Activated naive CD8-positive, alpha-beta T cell treated with anti-CD3 and anti-CD28 coated beads, Interleukin-2, amount 50 U/mL, for 16 hours (primary cell): ENCODE measurements at regions not wholly inside any gene's neighbourhood (a gene's known extent, or its start where the extent isn't known, plus 50 kb on each side); places are given as distances from the start of the nearest gene placed in this dataset.
A peak's percentile ranks its signal among the peaks of the same experiment; 100 is the strongest.

Source experiments
- DNase-seq: peaks from one replicate; pipeline ENCODE4 v3.0.0-alpha.2; 2020; ENCODE audit warnings: low read depth, low spot score

DNA sequence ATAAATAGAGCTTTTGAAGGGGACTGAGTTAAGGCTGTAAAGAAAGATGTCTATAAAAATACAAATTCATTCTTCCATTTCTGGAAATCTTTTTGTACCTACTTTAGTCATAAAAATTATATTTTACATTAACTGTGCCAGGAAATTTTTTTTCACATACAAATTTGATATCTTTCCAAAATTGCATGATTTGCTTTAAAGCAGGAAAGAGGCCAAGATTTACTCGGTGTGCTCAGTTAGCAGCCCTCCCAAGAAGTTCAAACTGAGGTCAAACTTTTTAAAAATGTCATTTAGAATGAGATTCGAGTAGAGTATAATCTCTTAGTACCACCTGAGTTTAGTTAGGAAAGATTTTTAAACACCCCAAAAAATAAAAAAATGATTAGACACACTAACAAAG, 173.2 kb upstream of the GRIP1 start:
- DNase-seq, result no peak

DNA sequence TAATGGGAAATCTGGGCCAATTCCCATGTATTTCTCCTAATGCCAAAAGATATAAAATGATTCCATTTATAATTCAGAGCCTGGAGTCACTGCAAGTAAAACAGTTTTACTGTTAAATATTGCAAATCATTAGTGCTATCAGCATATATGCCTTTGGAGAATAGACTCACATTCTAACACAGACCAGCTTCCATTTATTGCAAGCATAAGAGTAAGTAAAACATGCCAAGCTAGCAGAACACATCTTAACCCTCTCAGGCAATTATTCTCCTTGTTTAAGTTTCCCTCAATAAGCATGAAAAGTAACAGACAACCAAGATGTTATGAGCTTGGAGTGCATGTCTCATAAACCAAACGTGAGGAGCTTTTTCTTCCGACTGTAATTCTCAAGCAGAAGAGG, 173.9 kb upstream of the GRIP1 start:
- no peak for DNase-seq

GRCh38 chr12:66859751-66860440, 181.0 kb upstream of the GRIP1 start:
- no peak for DNase-seq

GRCh38 chr12:66860752-66861750, 182.2 kb upstream of the GRIP1 start:
- DNase-seq, result peak; percentile 38

GRCh38 chr12:66862356-66862985, 183.6 kb upstream of the GRIP1 start:
- DNase-seq, result no peak

DNA sequence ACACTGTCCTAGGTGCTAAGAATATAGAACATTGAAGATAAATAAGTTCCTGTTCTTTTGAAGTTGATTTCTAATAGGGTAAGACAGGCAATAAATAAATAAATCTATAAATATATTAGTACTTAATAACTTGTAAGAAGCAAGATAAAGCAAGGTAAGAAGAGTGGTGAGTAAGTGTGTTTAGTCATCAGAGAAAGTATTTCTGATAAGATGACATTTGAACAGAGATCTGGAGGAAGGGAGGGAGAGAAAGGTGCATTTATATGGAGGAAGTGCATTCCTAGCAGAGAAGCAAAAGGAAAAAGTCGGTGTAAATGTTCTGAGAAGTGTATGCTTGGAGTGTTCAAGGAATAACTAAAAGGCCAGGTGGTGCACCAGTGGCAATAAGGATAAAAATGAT, 184.4 kb upstream of the GRIP1 start:
- no peak for DNase-seq

DNA sequence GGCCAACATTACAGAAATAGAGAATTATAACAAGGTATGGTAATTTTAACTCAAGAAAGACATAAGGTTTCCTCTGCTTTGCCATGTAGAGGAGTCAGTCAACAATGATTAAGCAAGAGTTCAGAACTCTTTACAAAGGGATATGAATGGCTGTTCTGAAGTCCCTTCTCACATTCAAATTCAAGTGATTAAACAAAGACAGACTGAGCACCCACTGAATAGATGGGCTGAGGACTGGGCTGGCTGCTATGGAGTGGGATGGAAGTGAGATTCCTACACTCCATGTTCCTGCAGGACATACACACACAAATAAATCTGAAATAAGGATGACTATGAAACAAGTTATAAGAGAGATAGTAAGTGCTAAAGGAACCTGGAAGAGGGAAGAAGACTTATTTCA, 199.0 kb upstream of the GRIP1 start:
- DNase-seq, result no peak

DNA sequence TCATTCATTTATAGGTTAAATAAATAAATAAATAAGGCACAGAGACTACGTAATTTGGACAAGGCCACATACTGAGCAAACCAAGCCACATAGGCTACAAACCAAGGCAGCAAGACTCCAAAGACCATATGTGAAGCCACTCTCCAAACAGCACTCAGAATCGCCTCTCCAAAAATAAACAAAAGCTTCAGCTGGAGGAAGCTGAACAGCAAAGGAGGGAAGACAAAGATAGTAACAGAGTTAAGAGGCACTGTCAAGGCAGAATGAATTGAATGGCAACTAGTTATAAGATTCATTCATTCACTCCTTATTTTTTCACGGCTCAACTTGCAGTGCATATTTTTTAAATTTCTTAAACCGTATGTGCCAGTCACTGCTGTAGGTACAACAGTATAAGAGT, 200.5 kb upstream of the GRIP1 start:
- DNase-seq, result no peak

GRCh38 chr12:66881386-66881785, 202.5 kb upstream of the GRIP1 start:
- DNase-seq, result no peak

DNA sequence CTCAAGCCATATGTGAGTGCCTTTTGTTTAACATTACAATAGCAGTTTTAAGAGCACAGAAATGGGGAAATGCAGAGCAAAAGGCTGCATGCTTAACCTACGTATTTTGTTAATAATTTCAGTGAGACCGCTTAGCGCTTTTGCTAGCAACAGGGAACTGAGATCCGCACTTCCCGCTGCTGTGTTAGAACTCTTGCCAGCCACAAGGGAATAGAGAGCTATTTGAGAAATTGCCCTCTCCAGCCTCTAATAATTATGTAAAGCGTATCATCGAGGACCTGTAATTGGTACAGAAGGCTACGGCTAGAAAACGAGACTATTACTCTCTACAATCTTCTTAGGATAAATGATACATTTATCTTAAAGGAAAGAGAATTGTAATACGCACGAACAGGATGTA, 205.2 kb upstream of the GRIP1 start:
- DNase-seq, result no peak

DNA sequence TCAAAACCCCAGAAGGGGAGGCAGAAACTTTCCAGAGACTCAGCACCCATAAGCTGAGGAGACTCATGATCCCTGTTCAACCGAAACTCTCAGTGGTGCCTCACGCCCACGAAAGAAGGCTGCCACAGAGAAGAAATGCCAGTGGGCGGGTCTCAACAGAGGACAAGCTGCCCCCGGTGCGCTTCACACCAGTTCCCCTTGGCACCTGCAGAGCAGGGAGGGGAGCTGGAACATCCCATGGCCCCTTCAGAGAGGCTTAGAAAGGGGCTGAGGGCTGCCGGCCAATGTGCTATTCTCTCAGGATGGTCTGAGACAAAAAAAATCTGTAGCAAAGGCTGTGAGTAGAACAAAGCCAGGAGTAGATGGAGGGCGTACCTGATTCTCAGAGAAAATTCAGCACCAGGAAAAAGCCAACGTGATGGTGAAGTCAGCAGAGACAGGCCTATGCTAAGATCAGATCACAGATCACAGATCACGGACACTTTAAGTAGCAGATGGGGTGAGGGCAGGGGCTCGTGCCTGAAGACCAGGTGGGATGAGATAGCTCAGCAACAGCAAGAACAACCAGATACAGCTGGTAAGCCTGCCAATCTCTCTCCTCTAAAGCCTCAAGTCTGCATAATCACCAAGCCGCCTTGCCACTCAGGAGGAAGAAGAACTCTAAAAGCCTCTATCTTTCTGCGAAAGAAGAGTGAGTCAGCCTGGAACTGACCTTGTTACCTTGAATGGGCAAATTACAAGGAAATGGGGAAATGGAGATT, 206.4 kb upstream of the GRIP1 start:
- no peak for DNase-seq

DNA sequence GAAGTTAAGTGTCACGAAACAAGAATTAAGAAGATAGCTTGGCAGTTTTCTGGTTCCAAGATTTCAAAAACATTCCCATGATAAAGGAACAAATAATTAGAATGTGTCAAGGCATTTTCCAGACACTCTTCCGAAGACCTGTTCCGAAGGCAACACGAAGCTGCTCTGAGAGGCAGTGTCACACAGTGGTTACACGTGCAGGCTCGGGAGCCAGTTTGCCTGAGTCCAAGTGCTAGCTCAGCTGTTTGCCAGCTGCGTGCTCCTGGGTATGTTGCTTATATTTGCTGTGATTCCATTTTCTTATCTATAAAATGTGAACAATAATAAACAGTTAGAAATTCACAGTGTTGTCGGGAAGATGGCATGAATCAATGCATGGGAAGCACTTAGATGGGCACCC, 217.9 kb upstream of the GRIP1 start:
- no peak for DNase-seq

DNA sequence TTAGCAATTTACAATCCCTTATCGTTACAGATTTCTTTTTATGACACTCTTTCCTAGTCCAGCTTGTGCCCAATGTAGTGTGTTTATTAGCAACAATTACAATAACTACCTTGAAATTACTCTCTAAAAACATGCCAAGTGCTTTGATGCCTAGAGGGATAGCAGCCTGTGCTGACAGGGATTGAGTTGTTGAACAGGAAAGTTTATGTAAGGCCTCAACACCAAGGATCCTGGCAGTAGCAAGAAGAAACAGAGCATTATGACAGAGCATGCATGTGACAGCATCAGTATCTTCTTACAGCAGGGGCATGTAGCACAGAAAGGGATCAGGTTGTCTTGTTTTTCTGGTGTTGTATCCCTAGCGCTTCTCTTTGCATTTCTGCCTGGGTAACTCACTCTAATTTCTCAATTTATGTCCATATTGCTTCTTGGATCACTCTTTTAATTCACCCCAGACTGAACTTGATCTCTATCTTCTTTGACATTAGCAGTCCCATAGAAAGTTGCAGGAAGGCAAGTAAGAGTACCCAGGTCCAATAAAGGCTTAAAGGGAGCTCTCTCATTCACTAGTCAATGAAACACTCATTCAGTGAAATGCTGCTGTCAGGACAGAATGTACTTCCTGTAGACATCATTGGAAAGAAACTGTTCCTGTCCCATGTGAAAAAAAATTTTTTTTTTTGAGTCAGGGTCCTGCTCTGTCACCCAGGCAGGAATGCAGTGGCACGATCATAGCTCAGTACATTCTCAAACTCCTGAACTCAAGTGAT, 220.0 kb upstream of the GRIP1 start:
- DNase-seq, result no peak

GRCh38 chr12:66899588-66899987, 220.7 kb upstream of the GRIP1 start:
- DNase-seq, result no peak

DNA sequence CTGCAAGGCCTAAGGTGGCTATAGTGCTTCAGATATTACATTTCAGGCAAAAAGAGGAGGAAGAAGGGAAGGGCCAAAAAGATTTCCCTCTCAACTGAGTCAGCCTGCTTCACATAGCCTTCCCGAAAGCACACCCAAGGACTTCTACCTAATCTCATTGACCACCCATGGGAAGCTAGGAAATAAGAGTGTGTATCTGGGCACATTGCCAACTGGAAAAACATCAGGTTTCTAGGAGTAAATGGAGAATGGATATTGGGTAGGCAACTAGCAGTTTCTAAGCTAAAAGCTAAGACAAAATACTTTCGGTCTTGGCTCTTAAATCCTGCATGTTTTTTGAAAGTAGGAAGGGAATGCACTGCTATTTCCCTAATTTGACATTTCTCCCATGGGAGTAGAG, 221.7 kb upstream of the GRIP1 start:
- DNase-seq, result no peak

GRCh38 chr12:66901138-66901932, 222.5 kb upstream of the GRIP1 start:
- DNase-seq, result no peak

DNA sequence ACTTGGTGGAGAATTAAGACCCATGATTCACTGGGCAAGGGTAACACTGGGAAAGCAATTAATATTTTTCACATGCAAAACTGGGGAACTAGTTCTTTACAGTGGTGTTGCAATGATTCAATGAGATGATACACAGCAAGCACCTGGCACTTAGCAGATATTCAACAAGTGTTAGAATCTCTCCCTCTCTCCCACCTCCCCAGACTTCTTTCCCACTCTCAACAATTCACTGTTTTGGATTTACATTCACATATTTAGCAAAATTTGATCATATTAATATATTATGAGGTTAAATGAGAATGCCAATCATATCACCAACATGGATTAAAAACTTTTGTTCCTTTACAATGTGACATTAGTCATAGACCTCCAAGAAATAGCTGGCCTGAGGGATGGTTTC, 223.1 kb upstream of the GRIP1 start:
- no peak for DNase-seq

- DNase-seq, result no peak
These were observed 225.0 kb upstream of the GRIP1 start for GRCh38 chr12:66903782-66904396.

DNA sequence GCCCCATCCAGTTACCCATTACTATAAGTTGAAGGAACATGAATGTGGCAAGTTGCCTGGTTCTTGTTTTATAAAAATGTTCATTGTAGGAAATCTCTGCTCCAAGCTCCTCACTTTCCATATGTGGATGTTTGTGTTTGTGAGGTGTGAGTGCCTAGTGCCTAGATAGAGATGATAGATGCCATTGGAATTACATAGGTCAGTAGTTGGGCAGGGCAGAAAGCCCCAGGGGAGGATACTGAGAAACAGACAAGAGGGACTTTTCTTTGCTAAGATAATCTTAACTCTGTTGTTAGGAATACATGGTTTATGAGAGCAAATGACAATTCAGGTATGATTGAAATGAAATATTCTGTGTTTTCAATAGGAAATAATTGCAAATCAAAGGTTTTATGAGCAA, 226.3 kb upstream of the GRIP1 start:
- no peak for DNase-seq
